ENCODE measurements at regions not wholly inside any gene's neighbourhood (a gene's known extent, or its start where the extent isn't known, plus 50 kb on each side); places are given as distances from the start of the nearest gene placed in this dataset.
"Not testable (repeated sequence)": the region's sequence is repeated elsewhere in the genome, so short reads cannot be mapped to it uniquely, and the experiment has no call there.

GRCh38 chr20:30871127-30871526, 386.3 kb upstream of the DEFB115 start:
- POLR2A ChIA-PET, result not testable (repeated sequence)

GRCh38 chr20:30872252-30872651, 385.2 kb upstream of the DEFB115 start:
- CTCF ChIA-PET, result not testable (repeated sequence)

More at GRCh38 chr20:30871127-30871526, 386.3 kb upstream of the DEFB115 start:
- H3K27ac Mint-ChIP-seq; intact Hi-C loops (cut with DNase I, micrococcal nuclease); H3K4me3 Mint-ChIP-seq; CTCF ChIA-PET; ATAC-seq; H3K4me1 Mint-ChIP-seq; H3K27me3 Mint-ChIP-seq; DNase-seq; H3K36me3 Mint-ChIP-seq (ENCODE audit: low read depth): not testable (repeated sequence)
- peaks cover 28% of the 10 kb centered on the region for H3K9me3 Mint-ChIP-seq (ENCODE audit: low read depth)

GRCh38 chr20:30875868-30876267, 381.6 kb upstream of the DEFB115 start:
- not testable (repeated sequence) for ATAC-seq
- POLR2A ChIA-PET, result interaction anchor here (0.6 kb wide), 1 partner anchor 58 kb away, joined by 6 read pairs; no protein-coding TSS in a partner anchor

More at GRCh38 chr20:30872252-30872651, 385.2 kb upstream of the DEFB115 start:
- H3K9me3 Mint-ChIP-seq (ENCODE audit: low read depth), result peaks cover 31% of the 10 kb centered on the region
- H3K27ac Mint-ChIP-seq; H3K27me3 Mint-ChIP-seq; ATAC-seq; H3K36me3 Mint-ChIP-seq (ENCODE audit: low read depth); H3K4me3 Mint-ChIP-seq; H3K4me1 Mint-ChIP-seq; POLR2A ChIA-PET; intact Hi-C loops (cut with DNase I, micrococcal nuclease); DNase-seq: not testable (repeated sequence)

DNA sequence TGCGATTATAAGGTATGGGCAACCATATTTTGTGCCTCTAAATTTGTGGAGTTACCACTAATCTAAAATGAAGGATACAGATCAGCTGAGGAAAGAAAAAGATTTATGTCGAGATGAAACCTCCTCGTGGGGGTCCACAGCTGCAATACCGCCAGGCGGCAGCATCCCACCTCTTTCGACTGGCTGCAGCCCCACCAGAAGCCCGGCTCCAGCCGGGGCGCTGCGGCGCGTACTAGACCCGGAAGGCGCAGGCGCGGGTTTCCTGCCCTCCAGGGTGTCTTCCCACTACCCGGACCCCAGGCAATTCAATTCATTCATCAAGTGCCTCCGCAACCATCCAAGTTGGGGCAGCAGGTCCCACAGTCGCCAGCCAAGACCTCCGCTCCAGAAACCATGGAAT, 366.1 kb upstream of the DEFB115 start:
- H3K4me3 Mint-ChIP-seq; DNase-seq; intact Hi-C loops (cut with DNase I, micrococcal nuclease); H3K27ac Mint-ChIP-seq; H3K9me3 Mint-ChIP-seq (ENCODE audit: low read depth); CTCF ChIA-PET; H3K4me1 Mint-ChIP-seq; ATAC-seq; H3K36me3 Mint-ChIP-seq (ENCODE audit: low read depth); POLR2A ChIA-PET; H3K27me3 Mint-ChIP-seq: not testable (repeated sequence)

More at GRCh38 chr20:30875868-30876267, 381.6 kb upstream of the DEFB115 start:
- H3K27me3 Mint-ChIP-seq; H3K4me3 Mint-ChIP-seq; CTCF ChIA-PET; H3K4me1 Mint-ChIP-seq; DNase-seq; intact Hi-C loops (cut with DNase I, micrococcal nuclease); H3K36me3 Mint-ChIP-seq (ENCODE audit: low read depth); H3K27ac Mint-ChIP-seq: not testable (repeated sequence)
- peaks cover 31% of the 10 kb centered on the region for H3K9me3 Mint-ChIP-seq (ENCODE audit: low read depth)

DNA sequence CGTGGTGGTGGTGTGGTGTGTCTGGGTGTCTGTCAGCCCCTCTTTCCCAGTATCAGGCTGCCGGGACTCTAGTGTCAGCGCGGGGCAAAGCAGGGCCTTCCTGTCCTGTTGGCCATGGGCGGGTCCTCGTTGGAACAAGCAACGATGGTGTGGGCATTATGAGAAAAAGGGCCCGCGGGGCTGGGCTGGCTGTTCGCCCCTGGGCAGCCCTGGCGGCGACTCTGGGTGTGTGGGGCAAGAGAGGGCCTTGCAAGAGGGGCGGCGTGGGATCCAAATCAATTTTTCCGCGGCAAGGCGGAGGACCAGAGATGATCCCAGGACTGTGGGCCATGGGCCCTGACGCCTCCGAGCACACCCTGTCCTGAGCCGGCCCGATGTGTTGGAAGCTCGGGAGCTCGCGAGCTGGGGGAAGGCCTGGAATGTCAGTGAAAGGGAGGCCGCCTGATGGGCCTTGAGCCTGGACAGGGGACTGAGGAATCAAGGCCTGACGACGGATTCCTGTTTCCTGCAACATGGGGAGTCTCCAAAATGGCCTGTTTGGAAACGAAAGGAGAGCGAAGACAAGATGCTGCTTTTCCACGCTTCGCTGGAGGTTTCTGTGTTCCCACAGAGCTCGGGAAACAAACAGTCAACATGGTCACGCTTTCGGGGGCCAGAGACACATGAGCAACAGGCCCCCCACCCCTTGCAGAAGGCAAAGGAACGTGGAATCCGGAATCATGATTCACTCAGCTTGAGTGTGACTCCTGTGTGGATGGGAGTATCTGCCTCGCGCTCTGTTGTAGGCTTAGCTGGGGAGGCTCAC, 364.7 kb upstream of the DEFB115 start:
- Mint-ChIP-seq H3K4me3 (no peak overlapping the region), H3K36me3 (ENCODE audit: low read depth) (no peaks in the 10 kb centered on the region), H3K27ac (no peak overlapping the region), H3K4me1 (no peaks in the 10 kb centered on the region), H3K9me3 (ENCODE audit: low read depth) (peaks cover 2% of the 10 kb centered on the region), H3K27me3 (peaks cover 7% of the 10 kb centered on the region)
- ATAC-seq, result no peak
- ChIA-PET CTCF (no interaction called here), POLR2A (no interaction called here)
- DNase-seq, result no peak
- intact Hi-C loops (cut with DNase I, micrococcal nuclease), result no loop called here

DNA sequence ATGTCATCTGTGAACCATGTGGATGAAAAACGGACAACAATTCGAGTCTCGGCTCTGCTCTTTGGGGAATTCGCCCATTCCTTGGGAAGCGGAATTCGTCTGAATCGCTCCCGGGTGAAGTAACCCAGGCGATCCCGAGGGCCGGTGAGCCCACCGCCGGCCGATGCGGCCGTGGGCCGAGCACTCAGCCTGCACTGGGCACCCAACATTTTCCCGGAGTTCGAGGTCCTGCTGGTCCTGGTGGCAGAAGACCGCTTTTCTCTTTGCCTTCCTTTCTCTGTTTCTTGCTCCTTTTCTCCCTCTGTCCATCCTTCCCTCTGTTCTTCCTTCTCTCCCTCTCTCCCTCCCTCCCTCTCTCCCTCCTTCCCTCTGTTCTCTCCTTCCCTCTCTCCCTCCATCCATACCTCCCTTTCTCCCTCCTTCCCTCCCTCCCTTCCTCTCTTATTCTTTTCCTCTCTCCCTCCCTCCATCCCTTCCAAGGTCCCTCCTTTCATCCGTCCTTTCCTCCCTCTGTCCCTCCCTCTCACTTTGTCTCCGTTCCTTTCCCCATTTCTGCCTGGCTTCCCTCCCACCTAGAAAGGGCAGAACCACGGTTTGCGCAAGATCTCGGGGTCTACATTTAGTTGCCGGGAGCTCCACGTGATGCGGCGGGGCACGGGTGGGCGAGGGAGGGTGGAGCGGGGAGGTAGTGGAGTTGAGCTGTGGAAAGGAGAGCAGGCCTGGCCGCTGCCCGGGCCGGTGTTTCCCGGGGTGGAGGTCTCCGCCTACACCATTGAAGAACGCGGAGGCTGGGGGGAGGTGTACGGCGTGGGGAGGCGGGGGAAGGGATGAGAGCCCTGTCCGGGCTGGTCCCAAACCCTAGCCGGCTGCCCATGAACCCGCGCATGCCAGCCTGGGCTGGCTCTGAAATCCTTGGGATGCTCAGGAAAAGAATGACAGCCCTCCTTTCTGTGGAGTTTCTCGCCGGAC, 363.8 kb upstream of the DEFB115 start:
- CTCF ChIA-PET; POLR2A ChIA-PET; H3K36me3 Mint-ChIP-seq (ENCODE audit: low read depth); H3K4me3 Mint-ChIP-seq; H3K27me3 Mint-ChIP-seq; intact Hi-C loops (cut with DNase I, micrococcal nuclease); ATAC-seq; H3K27ac Mint-ChIP-seq; H3K9me3 Mint-ChIP-seq (ENCODE audit: low read depth); DNase-seq; H3K4me1 Mint-ChIP-seq: not testable (repeated sequence)

DNA sequence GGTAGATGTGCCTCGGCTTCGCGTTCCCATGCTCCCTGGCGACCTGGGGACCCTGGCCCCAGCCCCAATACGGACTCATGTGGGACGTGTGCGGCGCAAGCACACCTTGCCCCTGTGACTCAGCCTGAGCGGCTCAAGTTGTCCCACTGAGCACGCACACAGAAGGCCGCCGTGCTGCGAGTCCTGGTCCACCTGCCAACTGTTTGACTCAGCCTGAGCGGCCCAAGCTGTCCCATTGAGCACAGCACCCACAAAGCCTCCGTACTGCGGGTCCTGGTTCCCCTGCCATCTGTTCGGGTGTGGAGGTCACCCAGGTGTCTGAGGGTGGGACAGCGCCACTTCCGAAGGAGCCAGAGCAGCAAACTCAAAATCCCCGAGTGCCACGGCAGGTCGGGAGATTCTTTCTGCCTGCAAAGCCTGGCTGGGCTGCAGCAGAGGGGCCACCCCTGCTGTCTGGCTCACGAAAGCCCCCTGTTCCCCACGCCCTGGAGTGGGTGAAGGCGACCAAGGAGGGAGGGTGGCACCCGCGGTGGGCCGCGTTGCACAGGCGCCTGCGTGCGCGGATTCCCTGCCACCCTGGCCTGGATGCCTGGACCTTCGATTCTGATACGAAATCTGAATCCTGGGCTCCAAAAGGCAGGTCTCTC, 362.6 kb upstream of the DEFB115 start:
- DNase-seq; H3K36me3 Mint-ChIP-seq (ENCODE audit: low read depth); ATAC-seq; H3K4me1 Mint-ChIP-seq; POLR2A ChIA-PET; intact Hi-C loops (cut with DNase I, micrococcal nuclease); CTCF ChIA-PET; H3K27ac Mint-ChIP-seq; H3K9me3 Mint-ChIP-seq (ENCODE audit: low read depth); H3K4me3 Mint-ChIP-seq: not testable (repeated sequence)
- H3K27me3 Mint-ChIP-seq, result peaks cover 13% of the 10 kb centered on the region

DNA sequence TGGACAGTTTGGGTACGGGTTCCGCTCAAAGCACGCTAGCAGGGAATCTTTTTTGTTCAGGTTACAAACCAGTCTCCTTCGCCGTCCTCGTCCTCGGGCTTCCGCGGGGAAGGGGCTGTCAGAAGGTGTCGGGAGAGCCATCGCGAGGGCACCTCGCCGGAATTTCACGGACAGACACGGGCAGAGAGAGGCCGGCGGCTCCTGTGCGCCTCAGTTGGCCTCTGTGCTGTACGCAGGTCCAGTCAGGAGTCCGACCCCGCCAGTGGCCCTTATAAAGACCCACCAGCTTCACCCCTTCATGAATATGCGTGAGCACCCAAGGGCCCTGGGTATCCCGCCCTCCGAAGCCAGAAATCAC, 362.1 kb upstream of the DEFB115 start:
- DNase-seq; H3K9me3 Mint-ChIP-seq (ENCODE audit: low read depth); CTCF ChIA-PET; H3K27ac Mint-ChIP-seq; H3K36me3 Mint-ChIP-seq (ENCODE audit: low read depth); POLR2A ChIA-PET; intact Hi-C loops (cut with DNase I, micrococcal nuclease); H3K4me3 Mint-ChIP-seq; ATAC-seq; H3K4me1 Mint-ChIP-seq: not testable (repeated sequence)
- peaks cover 13% of the 10 kb centered on the region for H3K27me3 Mint-ChIP-seq

DNA sequence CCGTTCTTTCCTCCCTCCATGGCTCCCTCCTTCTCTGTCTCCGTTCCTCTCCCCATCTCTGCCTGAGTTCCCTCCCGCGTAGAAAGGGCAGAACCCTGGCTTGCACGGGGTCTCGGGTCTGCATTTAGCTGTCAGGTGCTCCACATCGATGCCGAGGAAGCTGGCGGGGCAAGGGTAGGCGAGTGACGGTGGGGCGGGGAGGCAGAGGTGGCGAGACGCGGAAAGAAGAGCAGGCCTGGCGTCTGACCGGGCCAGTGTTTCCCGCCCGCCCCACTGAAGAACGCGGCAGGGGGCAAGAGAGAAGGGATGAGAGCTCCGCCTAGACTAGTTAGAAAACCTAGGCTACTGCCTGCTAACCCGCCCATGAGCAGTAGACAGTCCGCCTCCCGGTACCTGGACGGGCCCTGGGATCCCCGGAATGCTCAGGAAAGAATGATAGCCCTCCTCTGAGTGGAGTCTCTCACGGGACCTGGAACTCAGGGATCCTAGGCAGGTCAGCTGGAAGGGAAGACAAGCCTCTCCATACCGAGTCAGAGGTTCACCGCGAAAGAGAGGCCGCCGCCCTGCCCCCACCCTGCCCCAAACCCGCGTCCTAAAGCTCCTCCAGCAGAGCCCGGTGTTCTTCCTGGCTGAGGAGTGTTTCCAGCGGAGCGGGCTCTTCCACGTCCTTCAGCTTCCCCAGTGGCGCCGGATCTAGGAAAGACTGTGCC, 357.9 kb upstream of the DEFB115 start:
- H3K4me3 Mint-ChIP-seq; CTCF ChIA-PET; POLR2A ChIA-PET; H3K27me3 Mint-ChIP-seq; H3K27ac Mint-ChIP-seq; H3K36me3 Mint-ChIP-seq (ENCODE audit: low read depth); H3K4me1 Mint-ChIP-seq; intact Hi-C loops (cut with DNase I, micrococcal nuclease); ATAC-seq: not testable (repeated sequence)
- peaks cover 13% of the 10 kb centered on the region for H3K9me3 Mint-ChIP-seq (ENCODE audit: low read depth)
- peak; percentile 20 for DNase-seq

- H3K36me3 Mint-ChIP-seq (ENCODE audit: low read depth); H3K4me1 Mint-ChIP-seq; POLR2A ChIA-PET; H3K27ac Mint-ChIP-seq; ATAC-seq; intact Hi-C loops (cut with DNase I, micrococcal nuclease); CTCF ChIA-PET; H3K4me3 Mint-ChIP-seq; DNase-seq; H3K27me3 Mint-ChIP-seq: not testable (repeated sequence)
- peaks cover 14% of the 10 kb centered on the region for H3K9me3 Mint-ChIP-seq (ENCODE audit: low read depth)
Measured at GRCh38 chr20:30900080-30900719, 357.3 kb upstream of the DEFB115 start.

DNA sequence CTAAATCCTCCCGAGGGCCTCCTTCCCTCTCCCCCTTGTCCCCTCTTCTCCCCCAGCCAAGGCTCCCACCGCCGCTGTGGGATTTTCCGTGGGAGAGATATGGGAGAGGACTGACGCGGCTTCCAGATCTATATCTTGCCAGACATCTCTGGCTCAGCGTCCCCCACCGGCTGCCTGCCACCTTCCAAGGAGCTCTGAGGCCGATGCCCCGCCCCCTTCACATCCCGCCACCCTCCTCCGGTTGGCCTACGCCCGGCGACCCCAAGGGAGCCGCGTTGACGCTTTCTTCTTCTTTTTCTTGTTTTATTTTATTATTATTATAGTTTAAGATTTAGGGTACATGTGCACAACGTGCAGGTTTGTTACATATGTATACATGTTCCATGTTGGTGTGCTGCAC, 352.2 kb upstream of the DEFB115 start:
- H3K36me3 Mint-ChIP-seq (ENCODE audit: low read depth); H3K27ac Mint-ChIP-seq; DNase-seq; ATAC-seq; H3K4me1 Mint-ChIP-seq; intact Hi-C loops (cut with DNase I, micrococcal nuclease); H3K4me3 Mint-ChIP-seq; CTCF ChIA-PET; H3K27me3 Mint-ChIP-seq; POLR2A ChIA-PET: not testable (repeated sequence)
- peaks cover 25% of the 10 kb centered on the region for H3K9me3 Mint-ChIP-seq (ENCODE audit: low read depth)

Measured in activated CD4-positive, alpha-beta T cell treated with anti-CD3 and anti-CD28 coated beads for 36 hours (primary cell).